ENCODE measurements at regions not wholly inside any gene's neighbourhood (a gene's known extent, or its start where the extent isn't known, plus 50 kb on each side); places are given as distances from the start of the nearest gene placed in this dataset.

GRCh38 chr3:70855149-70855548 is 542.7 kb upstream of the MDFIC2 start:
- Histone ChIP-seq H3K4me3 (IDR thresholded peaks at IDR 0.05; ENCODE audit: insufficient read depth, low read depth, low read length) (no peak overlapping the region), H3K9ac (no peak overlapping the region), H3K4me1 (ENCODE audit: low read depth, poor library complexity, severe bottlenecking) (no peaks in the 10 kb centered on the region), H3K4me2 (no peak overlapping the region), H2AFZ (ENCODE audit: low read depth) (no peak overlapping the region), H3K27me3 (ENCODE audit: insufficient read depth, low read depth) (no peaks in the 10 kb centered on the region), H4K20me1 (ENCODE audit: insufficient read depth) (no peaks in the 10 kb centered on the region), H3K36me3 (ENCODE audit: insufficient read depth) (no peaks in the 10 kb centered on the region), H3K79me2 (ENCODE audit: insufficient read depth, low read depth) (no peaks in the 10 kb centered on the region), H3K27ac (no peak overlapping the region)
- TF ChIP-seq CTCF (conservative IDR thresholded peaks at IDR 0.05; ENCODE audit: low read depth, low read length): no peak

- Histone ChIP-seq H2AFZ (ENCODE audit: low read depth) (no peak overlapping the region), H3K4me2 (no peak overlapping the region), H3K27ac (no peak overlapping the region), H3K4me1 (ENCODE audit: low read depth, poor library complexity, severe bottlenecking) (no peaks in the 10 kb centered on the region), H3K4me3 (IDR thresholded peaks at IDR 0.05; ENCODE audit: insufficient read depth, low read depth, low read length) (no peak overlapping the region), H3K79me2 (ENCODE audit: insufficient read depth, low read depth) (no peaks in the 10 kb centered on the region), H3K36me3 (ENCODE audit: insufficient read depth) (no peaks in the 10 kb centered on the region), H4K20me1 (ENCODE audit: insufficient read depth) (no peaks in the 10 kb centered on the region), H3K9ac (no peak overlapping the region), H3K27me3 (ENCODE audit: insufficient read depth, low read depth) (no peaks in the 10 kb centered on the region)
- TF ChIP-seq CTCF (conservative IDR thresholded peaks at IDR 0.05; ENCODE audit: low read depth, low read length): no peak
Observed at GRCh38 chr3:70854108-70854507, 541.7 kb upstream of the MDFIC2 start.

- H3K9ac ChIP-seq: no peak overlapping the region
Observed at GRCh38 chr3:70853161-70853944, 540.9 kb upstream of the MDFIC2 start.

GRCh38 chr3:70849911-70850699 is 537.7 kb upstream of the MDFIC2 start:
- Histone ChIP-seq H2AFZ (ENCODE audit: low read depth) (no peak overlapping the region), H3K79me2 (ENCODE audit: insufficient read depth, low read depth) (no peaks in the 10 kb centered on the region), H3K4me2 (no peak overlapping the region), H3K4me1 (ENCODE audit: low read depth, poor library complexity, severe bottlenecking) (no peaks in the 10 kb centered on the region), H3K36me3 (ENCODE audit: insufficient read depth) (no peaks in the 10 kb centered on the region), H3K9ac (no peak overlapping the region), H3K4me3 (IDR thresholded peaks at IDR 0.05; ENCODE audit: insufficient read depth, low read depth, low read length) (no peak overlapping the region), H4K20me1 (ENCODE audit: insufficient read depth) (no peaks in the 10 kb centered on the region), H3K27ac (no peak overlapping the region), H3K27me3 (ENCODE audit: insufficient read depth, low read depth) (no peaks in the 10 kb centered on the region)
- no peak for TF ChIP-seq CTCF (conservative IDR thresholded peaks at IDR 0.05; ENCODE audit: low read depth, low read length)

More at GRCh38 chr3:70853161-70853944, 540.9 kb upstream of the MDFIC2 start:
- Histone ChIP-seq H3K79me2 (ENCODE audit: insufficient read depth, low read depth) (no peaks in the 10 kb centered on the region), H4K20me1 (ENCODE audit: insufficient read depth) (no peaks in the 10 kb centered on the region), H3K4me2 (no peak overlapping the region), H3K36me3 (ENCODE audit: insufficient read depth) (no peaks in the 10 kb centered on the region), H2AFZ (ENCODE audit: low read depth) (no peak overlapping the region), H3K4me3 (IDR thresholded peaks at IDR 0.05; ENCODE audit: insufficient read depth, low read depth, low read length) (no peak overlapping the region), H3K27ac (no peak overlapping the region), H3K4me1 (ENCODE audit: low read depth, poor library complexity, severe bottlenecking) (no peaks in the 10 kb centered on the region), H3K27me3 (ENCODE audit: insufficient read depth, low read depth) (no peaks in the 10 kb centered on the region)
- TF ChIP-seq CTCF (conservative IDR thresholded peaks at IDR 0.05; ENCODE audit: low read depth, low read length): no peak
